ENCODE measurements at regions not wholly inside any gene's neighbourhood (a gene's known extent, or its start where the extent isn't known, plus 50 kb on each side); places are given as distances from the start of the nearest gene placed in this dataset.

- TF ChIP-seq YY1 (IDR thresholded peaks at IDR 0.05; ENCODE audit: low read depth, low read length) (no peak), KDM4A (IDR thresholded peaks at IDR 0.05; ENCODE audit: low read depth, low read length, severe bottlenecking) (no peak)
Measured at GRCh38 chr7:135827391-135827790, 78.8 kb upstream of the FAM180A start (continued).

Data from H1 (cell line).